SK-N-SH (cell line): ENCODE measurements at regions not wholly inside any gene's neighbourhood (a gene's known extent, or its start where the extent isn't known, plus 50 kb on each side); places are given as distances from the start of the nearest gene placed in this dataset.
"Not testable (repeated sequence)": the region's sequence is repeated elsewhere in the genome, so short reads cannot be mapped to it uniquely, and the experiment has no call there.

Experiments used
- CTCF ChIA-PET: fragments of 300-600, 350-600 bp; formaldehyde crosslinking; extraction: SDS; loops from one replicate; lab custom pipeline; 2021; lab: Yijun Ruan, JAX
- POLR2A ChIA-PET: fragments of 350-600 bp; sonication (Branson Sonifier 250); formaldehyde crosslinking; extraction: SDS; loops from one replicate; lab custom pipeline; 2020; ENCODE audit warnings: antibody characterized with exemption, inconsistent platforms; lab: Yijun Ruan, JAX
- DNase-seq: peaks from one replicate; pipeline ENCODE4 v3.0.0; 2012
- H2AFZ ChIP-seq: fragments of 200-600 bp; sonication (generic); 2 replicates; pipeline ENCODE4 v1.8.1; 2016; ENCODE audit warnings: antibody characterized with exemption, mild to moderate bottlenecking, low read depth
- H3F3A ChIP-seq: fragments of 200-600 bp; sonication (generic); replicated peaks from 2 replicates; pipeline ENCODE3; 2016; ENCODE audit warnings: antibody characterized with exemption, mild to moderate bottlenecking; ENCODE audit not compliant: insufficient read depth
- H3K27ac ChIP-seq, 2 experiments: fragments of 200-500 bp in 1 of 2; fragments of 200-600 bp in 1 of 2; sonication (Bioruptor generic) in 1 of 2; sonication (generic), shearing (Covaris generic) in 1 of 2; 2 replicates each; pipeline versions ENCODE4 v1.5.1 to v1.6.1; 2014 to 2016; ENCODE audit warnings: low read depth in 2 of 2, inconsistent platforms in 1 of 2, low read length in 1 of 2, mild to moderate bottlenecking in 1 of 2, mixed read lengths in 1 of 2
- H3K27me3 ChIP-seq: fragments of 200-600 bp; sonication (generic), shearing (Covaris generic); 2 replicates; pipeline ENCODE4 v1.6.1; 2016; ENCODE audit warnings: mixed run types; ENCODE audit not compliant: insufficient read depth
- H3K36me3 ChIP-seq, 2 experiments: fragments of 200-500 bp in 1 of 2; fragments of 200-600 bp in 1 of 2; sonication (Bioruptor generic) in 1 of 2; sonication (generic) in 1 of 2; replicated peaks in 1 of 2; 2 replicates each; pipeline versions ENCODE3 to v1.5.1; 2014 to 2016; ENCODE audit warnings: low read length in 1 of 2, mild to moderate bottlenecking in 1 of 2; ENCODE audit not compliant: insufficient read depth in 2 of 2, control insufficient read depth in 1 of 2
- H3K4me1 ChIP-seq, 2 experiments: fragments of 200-500 bp in 1 of 2; fragments of 200-600 bp in 1 of 2; sonication (Bioruptor generic) in 1 of 2; sonication (generic), shearing (Covaris generic) in 1 of 2; 2 replicates each; pipeline versions ENCODE4 v1.5.1 to v1.6.1; 2014 to 2016; ENCODE audit warnings: low read depth in 1 of 2, low read length in 1 of 2, mixed run types in 1 of 2; ENCODE audit not compliant: insufficient read depth in 2 of 2, control insufficient read depth in 1 of 2
- H3K4me2 ChIP-seq: fragments of 200-600 bp; sonication (generic), shearing (Covaris generic); 2 replicates; pipeline ENCODE4 v1.6.1; 2017; ENCODE audit warnings: mixed run types
- H3K4me3 ChIP-seq, 2 experiments: fragments of 200-500 bp in 1 of 2; fragments of 200-600 bp in 1 of 2; sonication (Bioruptor generic) in 1 of 2; sonication (generic), shearing (Covaris generic) in 1 of 2; 2 replicates each; pipeline versions ENCODE4 v1.5.1 to v1.8.1; 2014 to 2016; ENCODE audit warnings: low read depth in 2 of 2, inconsistent platforms in 1 of 2, low read length in 1 of 2, mild to moderate bottlenecking in 1 of 2, mixed read lengths in 1 of 2, moderate library complexity in 1 of 2
- H3K79me2 ChIP-seq: fragments of 200-600 bp; sonication (generic); 2 replicates; pipeline ENCODE4 v1.8.1; 2017; ENCODE audit warnings: mild to moderate bottlenecking; ENCODE audit not compliant: insufficient read depth
- H3K9ac ChIP-seq: fragments of 200-600 bp; sonication (generic); 2 replicates; pipeline ENCODE4 v1.6.1; 2017; ENCODE audit warnings: mixed run types
- H3K9me2 ChIP-seq: fragments of 200-600 bp; sonication (generic); 2 replicates; pipeline ENCODE4 v1.6.1; 2017; ENCODE audit warnings: mixed run types
- H3K9me3 ChIP-seq: fragments of 200-600 bp; sonication (generic); 2 replicates; pipeline ENCODE4 v1.6.1; 2017; ENCODE audit warnings: mixed run types, mild to moderate bottlenecking, moderate library complexity
- H4K20me1 ChIP-seq: fragments of 200-600 bp; sonication (generic); 2 replicates; pipeline ENCODE4 v1.6.1; 2017; ENCODE audit warnings: mild to moderate bottlenecking, mixed run types; ENCODE audit not compliant: insufficient read depth
- CTCF ChIP-seq: fragments of 200-600 bp; sonication (generic); IDR thresholded peaks from 2 replicates; pipeline ENCODE4 v1.6.1; 2017; ENCODE audit warnings: antibody characterized with exemption, mild to moderate bottlenecking, moderate library complexity
- ELF1 ChIP-seq: IDR thresholded peaks from 2 replicates; pipeline ENCODE4 v1.4.0; 2012
- FOSL2 ChIP-seq: IDR thresholded peaks from 2 replicates; pipeline ENCODE4 v1.4.0; 2012; ENCODE audit warnings: low read depth, mild to moderate bottlenecking, moderate library complexity, borderline replicate concordance
- IRF3 ChIP-seq: fragments of 150-350 bp; IDR thresholded peaks from 2 replicates; pipeline ENCODE4 v1.6.1; 2016; ENCODE audit warnings: mild to moderate bottlenecking, low read depth, low read length
- NFIC ChIP-seq: IDR thresholded peaks from 2 replicates; pipeline ENCODE4 v1.4.0; 2012; ENCODE audit warnings: borderline replicate concordance
- PBX3 ChIP-seq: IDR thresholded peaks from 2 replicates; pipeline ENCODE4; 2012
- RAD21 ChIP-seq: IDR thresholded peaks from 2 replicates; pipeline ENCODE4 v1.6.1; 2012; ENCODE audit warnings: mild to moderate bottlenecking, low read length
- RFX5 ChIP-seq: IDR thresholded peaks from 2 replicates; pipeline ENCODE4 v1.6.1; 2012; ENCODE audit warnings: mild to moderate bottlenecking, improper control_type of control experiment, low read length
- WGBS: methylation state at CpG from one replicate; pipeline ENCODE4 v1.1.6; 2017; ENCODE audit warnings: low lambda C conversion rate; 5-methylcytosine and 5-hydroxymethylcytosine counted together

GRCh38 chr2:211216221-211216620 is 659.8 kb downstream of the CPS1 start:
- WGBS: 4% methylated on average over 1 of the region's 1 CpG
- POLR2A ChIA-PET: no interaction called here
- DNase-seq: no peak

GRCh38 chr2:211219548-211219947 is 663.1 kb downstream of the CPS1 start:
- CTCF ChIA-PET, H3K79me2 ChIP-seq, H3K9ac ChIP-seq, H3K27me3 ChIP-seq, H3K9me3 ChIP-seq, H3K36me3 ChIP-seq, H2AFZ ChIP-seq, H3F3A ChIP-seq, H3K27ac ChIP-seq, H4K20me1 ChIP-seq, H3K4me3 ChIP-seq, H3K9me2 ChIP-seq, H3K4me2 ChIP-seq, H3K4me1 ChIP-seq, DNase-seq, POLR2A ChIA-PET: not testable (repeated sequence)
- WGBS: 57% methylated on average over 3 of the region's 15 CpGs

More at GRCh38 chr2:211216221-211216620, 659.8 kb downstream of the CPS1 start:
- TF ChIP-seq ELF1 (no peak), IRF3 (no peak), NFIC (no peak), PBX3 (no peak), CTCF (peak; percentile 31; the same call in 1 of the 2 replicates), RAD21 (peak; percentile 35; the same call in 1 of the 2 replicates), FOSL2 (no peak), RFX5 (no peak)
- no peak overlapping the region for H3K4me3 ChIP-seq
- H2AFZ ChIP-seq: no peak overlapping the region
- H3K4me2 ChIP-seq: no peak overlapping the region
- no peaks in the 10 kb centered on the region for H3F3A ChIP-seq
- H3K4me1 ChIP-seq: no peaks in the 10 kb centered on the region
- no peaks in the 10 kb centered on the region for H3K27me3 ChIP-seq
- H3K27ac ChIP-seq: no peak overlapping the region
- H4K20me1 ChIP-seq: no peaks in the 10 kb centered on the region
- no peaks in the 10 kb centered on the region for H3K9me2 ChIP-seq
- H3K36me3 ChIP-seq: no peaks in the 10 kb centered on the region
- H3K79me2 ChIP-seq: no peaks in the 10 kb centered on the region
- H3K9me3 ChIP-seq: no peaks in the 10 kb centered on the region
- no peak overlapping the region for H3K9ac ChIP-seq
- CTCF ChIA-PET: interaction anchor here (0.6 to 0.8 kb wide), 2 partner anchors 35 to 56 kb away, joined by 3 read pairs; no protein-coding TSS in a partner anchor
